HepG2 (cell line): ENCODE measurements at regions not wholly inside any gene's neighbourhood (a gene's known extent, or its start where the extent isn't known, plus 50 kb on each side); places are given as distances from the start of the nearest gene placed in this dataset.

Experiments
- ATAC-seq: fragments of 200-7000 bp; cut with Tn5 transposase; 3 replicates; pipeline ENCODE4 v1.9.1; 2020; ENCODE audit warnings: mild to moderate bottlenecking, moderate library complexity
- BruUV-seq: library from RNA; stranded (reverse); fragments of 400-500 nt; replicated peaks from 2 replicates; lab custom pipeline; 2021; lab: Mats Ljungman, UMichigan
- CTCF ChIA-PET: fragments of 300-600 bp; formaldehyde crosslinking; extraction: SDS; loops from one replicate; lab custom pipeline; 2021; ENCODE audit warnings: low total read pairs, inconsistent platforms, low intra/inter-chr PET ratio; lab: Yijun Ruan, JAX
- POLR2A ChIA-PET: fragments of 350-600 bp; sonication (Branson Sonifier 250); formaldehyde crosslinking; loops from one replicate; lab custom pipeline; 2020; ENCODE audit warnings: antibody characterized with exemption, inconsistent platforms; lab: Yijun Ruan, JAX
- DNase-seq: peaks from one replicate; pipeline ENCODE4 v3.0.0-alpha.2; 2015; ENCODE audit warnings: low spot score
- FAIRE-seq: peaks from 3 replicates; lab custom pipeline; 2011; peaks lifted over from hg19 to GRCh38; lab: Jason Lieb, UNC
- H2AFZ ChIP-seq: one replicate; pipeline ENCODE4 v1.6.1; 2011; ENCODE audit warnings: low read length, inconsistent platforms
- H3K27ac ChIP-seq: fragments of 300-600 bp; 3 replicates; pipeline ENCODE4 v1.8.0; 2011; ENCODE audit warnings: mixed run types, mild to moderate bottlenecking, mixed read lengths, low read length, inconsistent platforms; ENCODE audit not compliant: insufficient read depth; ENCODE audit errors: extremely low read length
- H3K27me3 ChIP-seq, 2 experiments: fragments of 200-600 bp in 1 of 2; 2 replicates in 1 of 2; 3 replicates in 1 of 2; pipeline versions ENCODE4 v1.6.0 to v1.8.0; 2011; ENCODE audit warnings: low read length in 2 of 2, mild to moderate bottlenecking in 2 of 2, moderate library complexity in 2 of 2, inconsistent platforms in 1 of 2; ENCODE audit not compliant: insufficient read depth in 2 of 2, control insufficient read depth in 1 of 2
- H3K36me3 ChIP-seq, 2 experiments: fragments of 200-600 bp in 1 of 2; replicated peaks in 1 of 2; 2 replicates in 1 of 2; 3 replicates in 1 of 2; pipeline versions ENCODE4 v1.5.1 to v1.8.0; 2011; ENCODE audit warnings: low read length in 2 of 2, inconsistent platforms in 1 of 2; ENCODE audit not compliant: insufficient read depth in 2 of 2, control insufficient read depth in 1 of 2
- H3K4me1 ChIP-seq: 2 replicates; pipeline ENCODE4 v1.5.1; 2012; ENCODE audit warnings: low read length, inconsistent platforms; ENCODE audit not compliant: insufficient read depth
- H3K4me2 ChIP-seq: 2 replicates; pipeline ENCODE4 v1.6.0; 2011; ENCODE audit warnings: low read depth, low read length, inconsistent platforms
- H3K4me3 ChIP-seq, 3 experiments: fragments of 200-600 bp in 1 of 3; sonication (generic), shearing (Covaris generic) in 1 of 3; replicated peaks in 1 of 3; 2 replicates each; pipeline ENCODE4 v1.5.1; 2011 to 2016; ENCODE audit warnings: low read length in 3 of 3, inconsistent platforms in 2 of 3, low read depth in 2 of 3, mild to moderate bottlenecking in 2 of 3, control low read depth in 1 of 3, mixed read lengths in 1 of 3; ENCODE audit not compliant: insufficient read depth in 1 of 3
- H3K79me2 ChIP-seq: one replicate; pipeline ENCODE4 v1.6.1; 2011; ENCODE audit warnings: low read length, inconsistent platforms; ENCODE audit not compliant: insufficient read depth
- H3K9ac ChIP-seq: 2 replicates; pipeline ENCODE4 v1.6.0; 2011; ENCODE audit warnings: mild to moderate bottlenecking, low read depth, low read length, inconsistent platforms; ENCODE audit not compliant: insufficient read depth
- H3K9me3 ChIP-seq: 2 replicates; pipeline ENCODE4 v1.5.1; 2012; ENCODE audit warnings: mild to moderate bottlenecking, low read length
- H4K20me1 ChIP-seq: 2 replicates; pipeline ENCODE4 v1.6.0; 2011; ENCODE audit warnings: inconsistent platforms, mild to moderate bottlenecking, low read length, moderate library complexity; ENCODE audit not compliant: insufficient read depth
- MBD4 ChIP-seq: IDR thresholded peaks from 2 replicates; pipeline ENCODE4 v1.6.1; 2012; ENCODE audit warnings: low read length, inconsistent platforms, borderline replicate concordance
- NCOA1 ChIP-seq: sonication (generic); formaldehyde crosslinking; IDR thresholded peaks from 2 replicates; pipeline ENCODE4 v1.9.0; 2021; ENCODE audit warnings: missing genetic modification reagents
- PAX8 ChIP-seq: sonication (generic); formaldehyde crosslinking; IDR thresholded peaks from 2 replicates; pipeline ENCODE4 v1.8.0; 2022; ENCODE audit warnings: mild to moderate bottlenecking, missing genetic modification reagents, borderline replicate concordance
- PHF8 ChIP-seq: sonication (generic); formaldehyde crosslinking; IDR thresholded peaks from 2 replicates; pipeline ENCODE4 v1.5.0; 2020; ENCODE audit warnings: missing genetic modification reagents
- TBX2 ChIP-seq: sonication (generic); formaldehyde crosslinking; IDR thresholded peaks from 2 replicates; pipeline ENCODE4 v1.5.0; 2020; ENCODE audit warnings: missing genetic modification reagents, mild to moderate bottlenecking, borderline replicate concordance
- ZBTB42 ChIP-seq: sonication (generic); formaldehyde crosslinking; IDR thresholded peaks from 2 replicates; pipeline ENCODE4 v1.5.0; 2020; ENCODE audit warnings: mild to moderate bottlenecking, missing genetic modification reagents
- ZFP36L1 ChIP-seq: sonication (generic); formaldehyde crosslinking; IDR thresholded peaks from 2 replicates; pipeline ENCODE4 v1.8.0; 2022; ENCODE audit warnings: mild to moderate bottlenecking, missing genetic modification reagents, moderate library complexity
- ZNF33B ChIP-seq: sonication (generic); formaldehyde crosslinking; IDR thresholded peaks from 2 replicates; pipeline ENCODE4 v1.5.1; 2020; ENCODE audit warnings: mild to moderate bottlenecking, missing genetic modification reagents
- ZNF430 ChIP-seq: sonication (generic); formaldehyde crosslinking; IDR thresholded peaks from 2 replicates; pipeline ENCODE4 v1.9.0; 2021; ENCODE audit warnings: mild to moderate bottlenecking, missing genetic modification reagents
- ZNF496 ChIP-seq: sonication (generic); formaldehyde crosslinking; IDR thresholded peaks from 2 replicates; pipeline ENCODE4 v1.8.1; 2023; ENCODE audit warnings: mild to moderate bottlenecking, moderate library complexity, missing genetic modification reagents; ENCODE audit not compliant: insufficient replicate concordance
- ZNF562 ChIP-seq: sonication (generic); formaldehyde crosslinking; IDR thresholded peaks from 2 replicates; pipeline ENCODE4 v1.8.0; 2022; ENCODE audit warnings: missing genetic modification reagents, borderline replicate concordance
- ZNF784 ChIP-seq: sonication (generic); formaldehyde crosslinking; IDR thresholded peaks from 2 replicates; pipeline ENCODE4 v1.5.1; 2020; ENCODE audit warnings: missing genetic modification reagents, mild to moderate bottlenecking, borderline replicate concordance
- WGBS: methylation state at CpG from one replicate; pipeline ENCODE4 v1.1.6; 2017; ENCODE audit warnings: low lambda C conversion rate; 5-methylcytosine and 5-hydroxymethylcytosine counted together
- in situ Hi-C: cut with HindIII; loops from 2 replicates; pipeline ENCODE4 v1.10.0; 2017; ENCODE audit warnings: low pct_unique_long_range_greater_than_20kb; ENCODE audit not compliant: extremely low pct_ligation_motif_present
- intact Hi-C: fragments of 100-400 bp; cut with micrococcal nuclease; formaldehyde crosslinking; loops from one replicate; pipeline ENCODE4 v1.10.0; 2022; ENCODE audit not compliant: unreplicated experiment
- TF ChIP-seq, protein P1 (sequence below): IDR thresholded peaks from 2 replicates; pipeline ENCODE4 v1.6.1; 2016; ENCODE audit warnings: mild to moderate bottlenecking, missing biosample characterization, missing genetic modification reagents

DNA sequence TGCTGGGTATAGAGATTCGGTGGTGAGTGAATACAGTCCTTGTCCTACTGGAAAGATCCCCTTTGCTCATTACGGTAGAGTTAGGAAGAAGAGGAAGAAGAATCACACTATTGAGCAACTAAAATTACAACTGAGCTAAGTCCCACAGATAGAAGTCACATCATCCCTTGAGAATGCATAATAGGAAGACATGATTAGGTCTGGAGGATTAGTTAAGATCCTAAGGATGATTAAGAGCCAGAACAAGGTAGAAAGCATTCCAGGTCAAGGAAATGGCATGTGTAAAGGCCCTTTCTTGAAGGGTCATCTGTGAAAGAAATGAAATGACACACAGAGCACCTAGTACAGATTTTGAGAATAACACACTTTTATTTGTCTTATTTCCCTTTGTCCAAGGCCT is 503.5 kb downstream of the HAPSTR1 start:
- no peaks in the 10 kb centered on the region for H3K36me3 ChIP-seq
- intact Hi-C loops = no loop called here
- ChIA-PET POLR2A (no interaction called here), CTCF (no interaction called here)
- DNase-seq = no peak
- no peaks in the 10 kb centered on the region for H3K9me3 ChIP-seq
- in situ Hi-C loops = no loop called here
- H4K20me1 ChIP-seq = no peaks in the 10 kb centered on the region
- no TSS peak for BruUV-seq
- no peak overlapping the region for H3K4me3 ChIP-seq
- 0 out of 5 replicates have a peak, but pooled peaks cover 0 to 10% of the 10 kb centered on the region in 2 experiments for H3K27me3 ChIP-seq
- no peak overlapping the region for H3K9ac ChIP-seq
- H2AFZ ChIP-seq = no peak overlapping the region
- no peaks in the 10 kb centered on the region for H3K79me2 ChIP-seq
- TF ChIP-seq ZFP36L1 (CRISPR knock-in tag) (no peak), ZNF496 (CRISPR knock-in tag) (no peak), MBD4 (no peak), NCOA1 (CRISPR knock-in tag) (no peak), ZBTB42 (no peak), TBX2 (CRISPR knock-in tag) (no peak), ZNF784 (CRISPR knock-in tag) (no peak), PAX8 (no peak), PHF8 (CRISPR knock-in tag) (no peak), ZNF33B (CRISPR knock-in tag) (no peak), ZNF562 (CRISPR knock-in tag) (no peak), ZNF430 (no peak)
- TF ChIP-seq, protein P1, sequence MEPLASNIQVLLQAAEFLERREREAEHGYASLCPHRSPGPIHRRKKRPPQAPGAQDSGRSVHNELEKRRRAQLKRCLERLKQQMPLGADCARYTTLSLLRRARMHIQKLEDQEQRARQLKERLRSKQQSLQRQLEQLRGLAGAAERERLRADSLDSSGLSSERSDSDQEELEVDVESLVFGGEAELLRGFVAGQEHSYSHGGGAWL (CRISPR knock-in tag) = no peak
- no peak for FAIRE-seq
- ATAC-seq = no peak
- H3K27ac ChIP-seq = no peak overlapping the region
- H3K4me2 ChIP-seq = no peak overlapping the region
- no peaks in the 10 kb centered on the region for H3K4me1 ChIP-seq
- 2% methylated on average over 2 of the region's 2 CpGs for WGBS
